Naive thymus-derived CD4-positive, alpha-beta T cell (primary cell): ENCODE measurements at regions not wholly inside any gene's neighbourhood (a gene's known extent, or its start where the extent isn't known, plus 50 kb on each side); places are given as distances from the start of the nearest gene placed in this dataset.

ENCODE experiments used
- ATAC-seq: fragments of 150-1000 bp; cut with Tn5 transposase; 2 replicates; pipeline ENCODE4 v1.10.0; 2021; ENCODE audit warnings: mild to moderate bottlenecking, moderate library complexity
- CTCF ChIA-PET: fragments of 350-600 bp; sonication (Branson Sonifier 250); formaldehyde crosslinking; loops from one replicate; lab custom pipeline; 2021; ENCODE audit warnings: antibody characterized with exemption; lab: Charles Lee
- POLR2A ChIA-PET: fragments of 350-600 bp; sonication (Branson Sonifier 250); formaldehyde crosslinking; loops from one replicate; lab custom pipeline; 2021; ENCODE audit warnings: antibody characterized with exemption, inconsistent platforms; lab: Charles Lee
- DNase-seq, 9 donors: peaks; one replicate each; pipeline versions ENCODE4 v3.0.0 to v3.0.0-alpha.2; 2020 to 2022; ENCODE audit warnings: mixed read lengths in 1 of 9
- H3K27ac ChIP-seq: one replicate; pipeline ENCODE4 v1.7.0; 2013; ENCODE audit warnings: mild to moderate bottlenecking, low read depth, low read length, moderate library complexity
- H3K27me3 ChIP-seq, 2 donors: one replicate each; pipeline ENCODE4 v1.7.0; 2013; ENCODE audit warnings: low read length in 2 of 2, mild to moderate bottlenecking in 2 of 2, moderate library complexity in 2 of 2; ENCODE audit not compliant: control insufficient read depth in 2 of 2, insufficient read depth in 2 of 2
- H3K36me3 ChIP-seq, 3 experiments: 1 replicate in 2 of 3; 2 replicates in 1 of 3; pipeline ENCODE4 v1.7.0; 2013; ENCODE audit warnings: low read length in 3 of 3, mild to moderate bottlenecking in 3 of 3, moderate library complexity in 1 of 3; ENCODE audit not compliant: insufficient read depth in 3 of 3, control insufficient read depth in 2 of 3
- H3K4me1 ChIP-seq, 2 donors: one replicate each; pipeline ENCODE4 v1.7.0; 2013; ENCODE audit warnings: low read length in 2 of 2, mild to moderate bottlenecking in 2 of 2, moderate library complexity in 1 of 2; ENCODE audit not compliant: control insufficient read depth in 2 of 2, insufficient read depth in 2 of 2
- H3K4me3 ChIP-seq: 2 replicates; pipeline ENCODE4 v1.7.0; 2013; ENCODE audit warnings: mild to moderate bottlenecking, low read length
- H3K9me3 ChIP-seq, 3 experiments: 1 replicate in 2 of 3; 2 replicates in 1 of 3; pipeline ENCODE4 v1.7.0; 2013; ENCODE audit warnings: low read length in 3 of 3; ENCODE audit not compliant: control insufficient read depth in 2 of 3
- H3K27ac Mint-ChIP-seq, 9 donors: one replicate each; pipeline ENCODE4 v1.8.0; 2020 to 2022; ENCODE audit warnings: mixed read lengths in 9 of 9, mild to moderate bottlenecking in 8 of 9, moderate library complexity in 5 of 9, inconsistent platforms in 2 of 9
- H3K27me3 Mint-ChIP-seq, 5 donors: one replicate each; pipeline ENCODE4 v1.8.0; 2021 to 2022; ENCODE audit warnings: mixed read lengths in 5 of 5, mild to moderate bottlenecking in 1 of 5
- H3K36me3 Mint-ChIP-seq, 5 donors: one replicate each; pipeline ENCODE4 v1.8.0; 2020 to 2022; ENCODE audit warnings: mixed read lengths in 5 of 5, mild to moderate bottlenecking in 3 of 5, inconsistent platforms in 1 of 5
- H3K4me1 Mint-ChIP-seq, 7 donors: one replicate each; pipeline ENCODE4 v1.8.0; 2020 to 2022; ENCODE audit warnings: mixed read lengths in 7 of 7, mild to moderate bottlenecking in 3 of 7, inconsistent platforms in 1 of 7
- H3K4me3 Mint-ChIP-seq, 10 donors: one replicate each; pipeline ENCODE4 v1.8.0; 2020 to 2022; ENCODE audit warnings: mild to moderate bottlenecking in 10 of 10, mixed read lengths in 10 of 10, moderate library complexity in 6 of 10, inconsistent platforms in 2 of 10
- H3K9me3 Mint-ChIP-seq, 11 donors: one replicate each; pipeline ENCODE4 v1.8.0; 2020 to 2022; ENCODE audit warnings: mixed read lengths in 11 of 11, mild to moderate bottlenecking in 4 of 11, inconsistent platforms in 1 of 11, moderate library complexity in 1 of 11
- intact Hi-C, 2 donors: fragments of 100-400 bp; cut with micrococcal nuclease; formaldehyde crosslinking; loops; one replicate each; pipeline ENCODE4 v1.15.1; 2023

GRCh38 chr11:105232021-105232420 lies 92.5 kb upstream of the CARD18 start:
- no peaks in the 10 kb centered on the region for H3K36me3 Mint-ChIP-seq
- H3K4me1 Mint-ChIP-seq, result no peaks in the 10 kb centered on the region
- CTCF ChIA-PET, result no interaction called here
- no peak for DNase-seq
- no peaks in the 10 kb centered on the region for H3K27me3 ChIP-seq
- peaks cover 0 to 14% (median 10%) of the 10 kb centered on the region in 5 donors for H3K27me3 Mint-ChIP-seq
- H3K9me3 ChIP-seq, result no peaks in the 10 kb centered on the region
- H3K4me3 Mint-ChIP-seq, result no peak overlapping the region
- no peak overlapping the region for H3K27ac ChIP-seq
- no peaks in the 10 kb centered on the region for H3K9me3 Mint-ChIP-seq
- H3K4me3 ChIP-seq, result no peak overlapping the region
- ATAC-seq, result no peak
- H3K27ac Mint-ChIP-seq, result no peak overlapping the region
- intact Hi-C loops, result loop anchor here in 1 of 2 donors (1.0 kb wide), 1 partner anchor 41 kb away; no protein-coding TSS in a partner anchor
- POLR2A ChIA-PET, result no interaction called here
- H3K4me1 ChIP-seq, result no peaks in the 10 kb centered on the region
- H3K36me3 ChIP-seq, result no peaks in the 10 kb centered on the region

- H3K9me3 Mint-ChIP-seq, result no peaks in the 10 kb centered on the region
- ATAC-seq (no peak), DNase-seq (no peak)
- H3K27me3 Mint-ChIP-seq, result peaks cover 0 to 13% (median 8%) of the 10 kb centered on the region in 5 donors
- H3K4me3 ChIP-seq, result no peak overlapping the region
- no peak overlapping the region for H3K27ac Mint-ChIP-seq
- no peaks in the 10 kb centered on the region for H3K4me1 Mint-ChIP-seq
- no peaks in the 10 kb centered on the region for H3K9me3 ChIP-seq
- no peaks in the 10 kb centered on the region for H3K36me3 ChIP-seq
- H3K27me3 ChIP-seq, result no peaks in the 10 kb centered on the region
- ChIA-PET POLR2A (no interaction called here), CTCF (no interaction called here)
- H3K36me3 Mint-ChIP-seq, result no peaks in the 10 kb centered on the region
- H3K4me1 ChIP-seq, result no peaks in the 10 kb centered on the region
- no peak overlapping the region for H3K4me3 Mint-ChIP-seq
- intact Hi-C loops, result no loop called here
- H3K27ac ChIP-seq, result no peak overlapping the region
Measured at GRCh38 chr11:105230586-105230985, 91.0 kb upstream of the CARD18 start.

GRCh38 chr11:105229761-105230160 lies 90.2 kb upstream of the CARD18 start:
- DNase-seq (no peak), ATAC-seq (no peak)
- Mint-ChIP-seq H3K27ac (no peak overlapping the region), H3K9me3 (no peaks in the 10 kb centered on the region), H3K27me3 (peaks cover 0 to 18% (median 13%) of the 10 kb centered on the region in 5 donors), H3K36me3 (no peaks in the 10 kb centered on the region), H3K4me3 (no peak overlapping the region), H3K4me1 (no peaks in the 10 kb centered on the region)
- H3K9me3 ChIP-seq, result no peaks in the 10 kb centered on the region
- H3K27me3 ChIP-seq, result no peaks in the 10 kb centered on the region
- ChIA-PET CTCF (interaction anchor here (0.6 kb wide), 1 partner anchor 283 kb away, joined by 3 read pairs; no protein-coding TSS in a partner anchor), POLR2A (no interaction called here)
- no peaks in the 10 kb centered on the region for H3K36me3 ChIP-seq
- H3K4me1 ChIP-seq, result no peaks in the 10 kb centered on the region
- H3K27ac ChIP-seq, result no peak overlapping the region
- intact Hi-C loops, result no loop called here
- H3K4me3 ChIP-seq, result no peak overlapping the region

- Histone ChIP-seq H3K27me3 (no peaks in the 10 kb centered on the region), H3K4me1 (no peaks in the 10 kb centered on the region), H3K4me3 (no peak overlapping the region), H3K9me3 (no peaks in the 10 kb centered on the region), H3K36me3 (no peaks in the 10 kb centered on the region), H3K27ac (no peak overlapping the region)
- intact Hi-C loops, result no loop called here
- ChIA-PET POLR2A (no interaction called here), CTCF (no interaction called here)
- no peak for DNase-seq
- no peaks in the 10 kb centered on the region for H3K4me1 Mint-ChIP-seq
- no peaks in the 10 kb centered on the region for H3K9me3 Mint-ChIP-seq
- peaks cover 0 to 18% (median 14%) of the 10 kb centered on the region in 5 donors for H3K27me3 Mint-ChIP-seq
- no peak overlapping the region for H3K4me3 Mint-ChIP-seq
- H3K27ac Mint-ChIP-seq, result no peak overlapping the region
- ATAC-seq, result no peak
- no peaks in the 10 kb centered on the region for H3K36me3 Mint-ChIP-seq
Measured at GRCh38 chr11:105229257-105229656, 89.7 kb upstream of the CARD18 start.

- no peaks in the 10 kb centered on the region for H3K9me3 ChIP-seq
- CTCF ChIA-PET, result no interaction called here
- no peaks in the 10 kb centered on the region for H3K36me3 ChIP-seq
- Mint-ChIP-seq H3K9me3 (no peaks in the 10 kb centered on the region), H3K27me3 (peaks cover 0 to 16% (median 13%) of the 10 kb centered on the region in 5 donors), H3K4me3 (no peak overlapping the region), H3K27ac (no peak overlapping the region), H3K36me3 (no peaks in the 10 kb centered on the region), H3K4me1 (no peaks in the 10 kb centered on the region)
- no peaks in the 10 kb centered on the region for H3K27me3 ChIP-seq
- DNase-seq, result no peak
- H3K27ac ChIP-seq, result no peak overlapping the region
- no peak overlapping the region for H3K4me3 ChIP-seq
- POLR2A ChIA-PET, result no interaction called here
- no peak for ATAC-seq
- no peaks in the 10 kb centered on the region for H3K4me1 ChIP-seq
- intact Hi-C loops, result no loop called here
Measured at GRCh38 chr11:105227363-105227762, 87.8 kb upstream of the CARD18 start.

GRCh38 chr11:105226766-105227165 lies 87.2 kb upstream of the CARD18 start:
- Histone ChIP-seq H3K9me3 (no peaks in the 10 kb centered on the region), H3K4me1 (no peaks in the 10 kb centered on the region), H3K4me3 (no peak overlapping the region), H3K27ac (no peak overlapping the region), H3K27me3 (no peaks in the 10 kb centered on the region), H3K36me3 (no peaks in the 10 kb centered on the region)
- no peaks in the 10 kb centered on the region for H3K36me3 Mint-ChIP-seq
- H3K27ac Mint-ChIP-seq, result no peak overlapping the region
- H3K4me3 Mint-ChIP-seq, result no peak overlapping the region
- POLR2A ChIA-PET, result no interaction called here
- ATAC-seq (no peak), DNase-seq (no peak)
- H3K4me1 Mint-ChIP-seq, result no peaks in the 10 kb centered on the region
- no peaks in the 10 kb centered on the region for H3K9me3 Mint-ChIP-seq
- intact Hi-C loops, result no loop called here
- peaks cover 0 to 16% (median 13%) of the 10 kb centered on the region in 5 donors for H3K27me3 Mint-ChIP-seq
- CTCF ChIA-PET, result no interaction called here

GRCh38 chr11:105226091-105226490 lies 86.5 kb upstream of the CARD18 start:
- ATAC-seq, result no peak
- no peaks in the 10 kb centered on the region for H3K36me3 ChIP-seq
- DNase-seq, result no peak
- Mint-ChIP-seq H3K36me3 (no peaks in the 10 kb centered on the region), H3K27me3 (peaks cover 0 to 16% (median 13%) of the 10 kb centered on the region in 5 donors), H3K9me3 (no peaks in the 10 kb centered on the region), H3K4me3 (no peak overlapping the region), H3K27ac (no peak overlapping the region), H3K4me1 (no peaks in the 10 kb centered on the region)
- H3K4me3 ChIP-seq, result no peak overlapping the region
- no peaks in the 10 kb centered on the region for H3K4me1 ChIP-seq
- intact Hi-C loops, result no loop called here
- no peaks in the 10 kb centered on the region for H3K9me3 ChIP-seq
- ChIA-PET CTCF (no interaction called here), POLR2A (no interaction called here)
- no peaks in the 10 kb centered on the region for H3K27me3 ChIP-seq
- no peak overlapping the region for H3K27ac ChIP-seq
